Loucy (cell line): ENCODE measurements at regions not wholly inside any gene's neighbourhood (a gene's known extent, or its start where the extent isn't known, plus 50 kb on each side); places are given as distances from the start of the nearest gene placed in this dataset.

Experiments
- H2AFZ ChIP-seq: fragments of 200-600 bp; sonication (generic); 2 replicates; pipeline ENCODE4 v1.6.0; 2016; ENCODE audit warnings: antibody characterized with exemption, mild to moderate bottlenecking, low read length, moderate library complexity
- H3F3A ChIP-seq: fragments of 200-600 bp; 2 replicates; pipeline ENCODE4 v1.6.0; 2016; ENCODE audit warnings: antibody characterized with exemption, low read depth, mild to moderate bottlenecking
- H3K27me3 ChIP-seq: fragments of 200-600 bp; sonication (generic); 2 replicates; pipeline ENCODE4 v1.6.1; 2014; ENCODE audit warnings: low read length, mild to moderate bottlenecking; ENCODE audit not compliant: insufficient read depth, poor library complexity, severe bottlenecking
- H3K36me3 ChIP-seq: fragments of 200-600 bp; sonication (generic); 2 replicates; pipeline ENCODE4 v1.6.1; 2016; ENCODE audit warnings: low read length; ENCODE audit not compliant: insufficient read depth
- H3K4me1 ChIP-seq: fragments of 200-600 bp; sonication (generic); 2 replicates; pipeline ENCODE4 v1.5.1; 2014; ENCODE audit warnings: low read length, mild to moderate bottlenecking; ENCODE audit not compliant: insufficient read depth, poor library complexity, severe bottlenecking
- H3K4me2 ChIP-seq: fragments of 200-600 bp; sonication (generic); 2 replicates; pipeline ENCODE4 v1.6.0; 2014; ENCODE audit warnings: antibody characterized with exemption, low read length, low read depth, mild to moderate bottlenecking; ENCODE audit not compliant: poor library complexity, severe bottlenecking
- H3K4me3 ChIP-seq: fragments of 200-600 bp; sonication (generic); 2 replicates; pipeline ENCODE4 v1.5.1; 2014; ENCODE audit warnings: low read length, mild to moderate bottlenecking, mixed read lengths; ENCODE audit not compliant: poor library complexity, severe bottlenecking
- H3K79me2 ChIP-seq: fragments of 200-600 bp; sonication (generic); 2 replicates; pipeline ENCODE4 v1.6.1; 2014; ENCODE audit warnings: low read length; ENCODE audit not compliant: insufficient read depth
- H3K9ac ChIP-seq: fragments of 200-600 bp; sonication (generic); 2 replicates; pipeline ENCODE4 v1.6.0; 2014; ENCODE audit warnings: mild to moderate bottlenecking, low read depth, low read length, moderate library complexity; ENCODE audit not compliant: poor library complexity, severe bottlenecking
- H3K9me2 ChIP-seq: fragments of 200-600 bp; sonication (generic); replicated peaks from 2 replicates; pipeline ENCODE4 v1.6.1; 2016; ENCODE audit warnings: low read depth, low read length, mixed read lengths
- H3K9me3 ChIP-seq: fragments of 200-600 bp; sonication (generic); 2 replicates; pipeline ENCODE4 v1.6.1; 2014; ENCODE audit warnings: mild to moderate bottlenecking, antibody characterized with exemption, low read length, low read depth; ENCODE audit not compliant: insufficient read depth
- H4K20me1 ChIP-seq: fragments of 200-600 bp; sonication (generic); 2 replicates; pipeline ENCODE4 v1.6.0; 2014; ENCODE audit warnings: antibody characterized with exemption, low read length, mild to moderate bottlenecking; ENCODE audit not compliant: insufficient read depth, poor library complexity, severe bottlenecking
- CTCF ChIP-seq: fragments of 200-600 bp; sonication (generic); conservative IDR thresholded peaks from 2 replicates; pipeline ENCODE4 v1.5.1; 2014; ENCODE audit warnings: mild to moderate bottlenecking, antibody characterized with exemption, low read length
- EZH2phosphoT487 ChIP-seq: fragments of 200-600 bp; IDR thresholded peaks from 2 replicates; pipeline ENCODE4 v1.6.1; 2018; ENCODE audit warnings: antibody characterized with exemption, mild to moderate bottlenecking, moderate library complexity, borderline replicate concordance

GRCh38 chr7:41877118-41877517, 174.2 kb upstream of the INHBA start:
- Histone ChIP-seq H3K9me3 (no peaks in the 10 kb centered on the region), H3F3A (no peaks in the 10 kb centered on the region), H3K4me2 (no peak overlapping the region), H2AFZ (no peak overlapping the region), H3K27me3 (no peaks in the 10 kb centered on the region), H3K9ac (no peak overlapping the region), H3K36me3 (no peaks in the 10 kb centered on the region), H4K20me1 (no peaks in the 10 kb centered on the region), H3K4me3 (no peak overlapping the region), H3K4me1 (peaks cover 32% of the 10 kb centered on the region), H3K9me2 (no peaks in the 10 kb centered on the region), H3K79me2 (no peaks in the 10 kb centered on the region)
- TF ChIP-seq EZH2phosphoT487: no peak
- no peak for TF ChIP-seq CTCF

- no peaks in the 10 kb centered on the region for H3K27me3 ChIP-seq
- TF ChIP-seq CTCF: no peak
- H4K20me1 ChIP-seq: no peaks in the 10 kb centered on the region
- no peaks in the 10 kb centered on the region for H3K79me2 ChIP-seq
- H2AFZ ChIP-seq: peak overlapping the region; percentile 10; the same call in 1 of the 2 replicates
- no peaks in the 10 kb centered on the region for H3K9me3 ChIP-seq
- no peak overlapping the region for H3K4me3 ChIP-seq
- no peaks in the 10 kb centered on the region for H3K36me3 ChIP-seq
- H3K4me1 ChIP-seq: peaks cover 22% of the 10 kb centered on the region
- no peaks in the 10 kb centered on the region for H3F3A ChIP-seq
- H3K9me2 ChIP-seq: no peaks in the 10 kb centered on the region
- no peak overlapping the region for H3K4me2 ChIP-seq
- H3K9ac ChIP-seq: no peak overlapping the region
Observed at GRCh38 chr7:41875513-41875912, 172.6 kb upstream of the INHBA start.

GRCh38 chr7:41874201-41874785, 171.4 kb upstream of the INHBA start:
- Histone ChIP-seq H3K9me3 (no peaks in the 10 kb centered on the region), H3K4me3 (no peak overlapping the region), H3K4me1 (peaks cover 22% of the 10 kb centered on the region), H3K36me3 (no peaks in the 10 kb centered on the region), H3K9me2 (no peaks in the 10 kb centered on the region), H3K79me2 (no peaks in the 10 kb centered on the region), H3F3A (no peaks in the 10 kb centered on the region), H2AFZ (peak overlapping the region; percentile 2; the same call in 1 of the 2 replicates), H3K4me2 (peak overlapping the region; percentile 53), H4K20me1 (no peaks in the 10 kb centered on the region), H3K9ac (peak overlapping the region; percentile 10), H3K27me3 (no peaks in the 10 kb centered on the region)
- TF ChIP-seq CTCF (no peak), EZH2phosphoT487 (no peak)
